SHP77 (cell line): ENCODE measurements at regions not wholly inside any gene's neighbourhood (a gene's known extent, or its start where the extent isn't known, plus 50 kb on each side); places are given as distances from the start of the nearest gene placed in this dataset.
"Not testable (repeated sequence)": the region's sequence is repeated elsewhere in the genome, so short reads cannot be mapped to it uniquely, and the experiment has no call there.

Source experiments
- DNase-seq, 2 experiments: peaks; one replicate each; lab custom pipeline; 2025; lab: John Stamatoyannopoulos, UW

DNA sequence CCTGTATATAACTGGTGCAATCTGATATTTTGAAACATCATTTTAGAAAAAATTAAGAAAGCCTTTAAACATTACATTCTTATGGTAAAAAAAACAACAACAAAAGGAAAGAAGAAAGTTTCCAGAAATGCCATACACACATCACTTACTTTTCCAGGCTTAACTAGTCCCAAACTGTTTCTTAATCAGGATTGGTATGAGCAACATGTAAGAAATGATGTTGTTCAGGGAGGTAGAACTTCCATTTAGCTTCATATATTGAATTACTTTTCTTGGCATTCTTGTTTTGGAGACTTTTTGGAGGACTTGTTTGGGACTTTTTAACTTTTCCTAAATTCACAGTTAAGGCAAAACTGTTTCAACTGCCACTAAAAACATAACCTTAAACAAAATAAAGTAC is 791.5 kb downstream of the METTL15 start:
- DNase-seq, result no peak

DNA sequence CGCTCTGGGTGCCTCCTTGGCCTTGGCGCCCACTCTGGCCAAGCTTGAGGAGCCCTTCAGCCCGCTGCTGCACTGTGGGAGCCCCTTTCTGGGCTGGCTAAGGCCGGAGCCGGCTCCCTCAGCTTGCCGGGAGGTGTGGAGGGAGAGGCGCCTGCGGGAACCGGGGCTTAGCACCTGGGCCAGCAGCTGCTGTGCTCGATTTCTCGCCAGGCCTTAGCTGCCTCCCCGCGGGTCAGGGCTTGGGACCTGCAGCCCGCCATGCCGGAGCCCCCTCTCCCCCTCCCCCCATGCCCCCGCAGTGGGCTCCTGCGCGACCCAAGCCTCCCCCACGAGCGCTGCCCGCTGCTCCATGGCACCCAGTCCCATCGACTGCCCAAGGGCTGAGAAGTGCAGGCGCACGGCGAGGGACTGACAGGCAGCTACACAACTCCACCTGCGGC is 782.4 kb downstream of the METTL15 start:
- not testable (repeated sequence) for DNase-seq

DNA sequence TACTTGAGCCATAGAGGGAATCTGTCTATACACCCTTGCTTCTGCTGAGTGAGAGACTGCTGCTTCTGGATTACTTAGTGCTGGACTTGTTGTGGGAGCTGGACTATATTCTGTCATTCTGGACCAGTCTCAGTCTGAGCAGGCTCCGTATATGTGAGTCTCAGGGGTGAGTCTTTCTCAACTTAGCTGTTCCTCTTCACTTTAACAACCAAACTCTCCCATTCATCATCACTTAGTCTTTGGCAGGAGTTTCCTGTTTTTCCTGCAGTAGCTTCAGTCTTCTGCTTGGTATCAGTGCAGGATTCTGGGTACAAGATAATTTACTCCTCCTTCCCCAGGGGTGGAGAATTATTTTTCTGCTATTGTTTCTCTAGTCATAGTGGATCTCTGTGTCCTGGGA is 779.5 kb downstream of the METTL15 start:
- DNase-seq, result no peak

DNA sequence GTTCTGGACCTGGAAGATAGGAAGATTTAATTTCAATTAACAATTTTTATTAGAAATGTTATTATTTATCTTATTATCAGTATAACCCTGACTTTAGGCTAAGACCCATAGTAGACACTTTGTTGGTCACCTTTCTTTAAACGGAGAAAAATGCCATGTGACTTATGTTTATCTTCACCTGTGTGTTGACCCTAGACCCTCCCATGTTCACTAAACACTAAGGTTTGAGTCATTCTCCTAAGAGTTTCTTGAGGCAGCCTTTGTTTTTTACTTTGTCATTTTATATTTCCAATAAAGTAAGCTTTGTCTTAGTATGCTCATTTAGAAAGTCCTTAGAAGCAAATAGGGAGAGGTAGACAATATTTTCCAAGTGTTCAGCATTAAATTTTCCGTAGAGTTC is 771.7 kb downstream of the METTL15 start:
- no peak for DNase-seq

DNA sequence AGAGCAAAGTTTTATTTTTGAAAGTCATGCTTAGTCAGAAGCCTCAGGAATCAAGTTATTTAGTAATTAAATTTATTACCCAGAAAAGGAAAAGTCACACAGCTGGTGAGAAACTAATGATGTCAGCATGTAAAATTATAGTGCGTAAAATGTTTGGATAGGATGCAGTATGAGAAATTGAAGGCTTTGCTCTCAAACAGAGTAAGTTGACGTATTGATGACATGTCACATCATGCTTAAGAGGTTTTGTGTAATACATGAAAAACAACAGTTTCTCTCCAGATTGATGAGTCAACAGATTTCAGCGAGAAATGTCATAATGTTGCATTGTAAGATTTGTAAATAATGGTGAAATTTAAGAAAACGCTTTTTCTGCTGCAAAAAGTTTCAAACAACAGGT is 769.8 kb downstream of the METTL15 start:
- no peak for DNase-seq

DNA sequence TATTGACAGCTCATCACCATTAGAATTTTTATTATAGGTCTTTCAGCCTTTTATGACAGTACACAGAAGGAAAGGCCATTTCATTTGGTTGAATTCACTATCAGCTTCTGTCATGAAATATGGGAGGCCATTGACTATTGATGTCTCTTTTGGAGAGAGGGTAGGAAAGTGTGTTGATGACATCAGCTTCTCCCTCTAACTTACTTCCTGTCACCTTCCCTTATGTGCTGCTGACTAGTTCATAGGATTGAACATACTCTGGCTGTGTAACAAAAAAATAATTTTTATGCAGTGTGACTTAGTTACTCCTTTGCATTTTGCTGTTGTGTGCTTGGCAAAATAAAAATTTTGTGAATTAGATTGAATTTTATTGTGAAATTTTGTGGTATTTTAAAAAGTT is 769.2 kb downstream of the METTL15 start:
- no peak for DNase-seq

DNA sequence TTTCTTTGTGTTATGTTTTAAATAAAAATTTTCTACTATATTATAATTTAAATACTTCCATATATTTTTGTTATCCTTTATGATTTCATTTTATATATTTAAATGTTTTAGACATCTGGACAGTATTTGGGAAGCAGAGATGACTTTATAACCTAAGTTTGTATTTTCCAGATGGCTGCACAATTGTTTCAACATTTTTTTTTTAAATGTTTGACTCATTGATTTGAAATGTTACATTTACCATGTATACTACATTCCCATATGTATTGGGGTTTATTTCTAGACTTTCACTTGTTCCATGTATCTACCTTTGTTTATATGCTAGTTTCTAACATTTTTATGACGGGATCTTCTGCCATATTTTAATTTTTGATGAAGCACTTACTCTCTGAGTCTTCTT is 766.5 kb downstream of the METTL15 start:
- no peak for DNase-seq

DNA sequence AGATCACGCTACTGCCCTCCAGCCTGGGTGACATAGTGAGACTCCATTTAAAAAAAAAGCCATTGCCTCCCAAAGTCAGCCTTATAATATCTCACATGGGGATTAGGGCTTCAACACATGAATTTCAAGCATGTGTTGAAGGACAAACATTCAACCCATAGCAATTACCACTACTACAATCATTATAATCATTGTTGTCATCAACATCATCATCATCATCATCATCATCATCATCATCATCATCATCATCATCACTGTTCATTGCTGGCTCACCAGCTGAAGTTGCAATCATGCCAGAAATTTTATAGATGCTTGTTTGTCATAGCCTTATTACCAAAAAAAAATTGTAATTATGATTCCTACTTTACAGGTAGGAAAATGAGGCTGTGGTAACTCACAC is 762.9 kb downstream of the METTL15 start:
- no peak for DNase-seq

DNA sequence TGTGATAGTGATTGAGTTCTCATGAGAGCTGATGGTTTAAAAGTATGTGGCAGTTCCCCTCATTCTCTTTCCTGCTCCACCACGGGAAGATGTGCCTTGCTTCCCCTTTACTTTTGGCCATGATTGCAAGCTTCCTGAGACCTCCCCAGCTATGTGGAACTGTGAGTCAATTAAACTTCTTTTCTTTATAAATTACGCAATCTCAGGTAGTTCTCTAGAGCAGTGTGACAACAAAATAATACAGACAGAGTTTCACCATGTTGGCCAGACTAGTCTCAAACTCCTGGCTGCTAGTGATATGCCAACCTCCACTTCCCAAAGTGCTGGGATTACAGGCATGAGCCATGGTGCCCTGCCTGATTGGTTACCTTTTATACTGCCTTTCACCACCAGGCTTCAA is 755.2 kb downstream of the METTL15 start:
- DNase-seq, result no peak

DNA sequence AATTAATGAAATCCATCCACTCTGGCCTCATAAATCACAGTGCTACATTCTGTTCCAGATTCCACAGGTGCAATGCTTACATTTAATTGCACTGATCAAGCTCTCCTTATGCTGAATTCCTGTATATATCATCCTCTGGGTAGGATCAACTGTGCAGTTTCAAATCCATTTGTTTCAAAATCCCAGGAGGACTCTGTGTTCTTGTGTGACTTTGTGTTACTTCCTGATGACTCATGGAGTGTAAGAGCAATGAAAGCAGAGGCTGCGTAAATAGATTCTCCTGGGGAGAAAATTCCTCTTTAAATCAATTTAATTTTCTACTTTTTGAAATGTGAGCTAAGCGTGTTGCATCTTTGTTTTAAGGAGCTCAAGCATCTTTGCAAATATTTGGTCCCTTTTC is 752.7 kb downstream of the METTL15 start:
- DNase-seq, result no peak

DNA sequence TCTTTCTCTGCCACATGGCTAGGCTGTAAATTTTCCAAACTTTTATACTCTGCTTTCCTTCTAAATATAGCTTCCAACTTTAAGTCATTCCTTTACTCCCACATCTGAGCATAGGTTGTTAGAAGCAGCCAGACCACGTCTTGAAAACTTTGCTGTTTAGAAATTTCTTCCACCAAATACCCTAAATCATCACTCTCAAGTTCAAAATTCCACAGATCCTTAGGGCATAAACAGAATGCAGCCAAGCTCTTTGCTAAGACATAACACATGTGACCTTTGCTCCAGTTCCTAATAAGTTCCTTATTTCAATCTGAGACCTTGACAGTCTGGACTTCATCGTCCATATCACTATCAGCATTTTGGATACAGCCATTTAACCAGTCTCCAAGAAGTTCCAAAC is 749.9 kb downstream of the METTL15 start:
- no peak for DNase-seq

DNA sequence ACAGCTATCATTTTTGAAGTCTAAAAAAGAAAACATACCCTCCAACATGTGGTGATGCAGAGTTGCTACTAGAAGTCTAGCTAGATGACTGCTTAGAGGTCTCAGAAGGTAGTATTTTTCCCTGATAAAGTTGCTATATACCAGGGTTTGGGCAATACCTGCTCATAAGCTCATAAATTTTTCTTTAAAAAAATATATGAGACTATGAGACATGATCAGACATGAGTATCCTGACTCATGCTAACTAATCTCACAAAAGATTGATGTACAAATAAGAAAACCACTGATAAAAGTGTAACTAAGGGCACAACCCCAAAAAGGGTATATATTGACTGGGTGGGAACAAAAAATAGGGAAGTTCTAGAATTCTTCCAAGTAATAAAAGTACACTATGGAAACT is 740.9 kb downstream of the METTL15 start:
- DNase-seq, result no peak

DNA sequence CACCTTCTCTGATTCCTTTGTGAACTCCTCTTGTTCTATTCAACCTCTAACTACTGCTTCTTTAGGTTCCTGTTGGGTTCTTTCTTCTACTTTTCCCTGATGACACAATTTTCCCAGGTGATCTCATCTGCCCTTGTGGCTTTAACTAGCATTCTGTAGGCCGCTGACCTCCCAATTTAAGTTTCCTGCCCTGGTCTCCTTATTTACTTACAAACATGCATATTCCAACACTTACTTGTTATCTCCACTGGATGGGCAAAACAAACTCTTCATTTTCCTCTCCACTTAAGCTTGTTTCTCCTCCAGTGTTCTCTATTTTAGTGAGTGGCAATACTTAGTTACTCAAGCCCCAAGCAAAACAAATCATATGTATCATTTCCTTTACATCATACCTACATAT is 734.5 kb downstream of the METTL15 start:
- no peak for DNase-seq

DNA sequence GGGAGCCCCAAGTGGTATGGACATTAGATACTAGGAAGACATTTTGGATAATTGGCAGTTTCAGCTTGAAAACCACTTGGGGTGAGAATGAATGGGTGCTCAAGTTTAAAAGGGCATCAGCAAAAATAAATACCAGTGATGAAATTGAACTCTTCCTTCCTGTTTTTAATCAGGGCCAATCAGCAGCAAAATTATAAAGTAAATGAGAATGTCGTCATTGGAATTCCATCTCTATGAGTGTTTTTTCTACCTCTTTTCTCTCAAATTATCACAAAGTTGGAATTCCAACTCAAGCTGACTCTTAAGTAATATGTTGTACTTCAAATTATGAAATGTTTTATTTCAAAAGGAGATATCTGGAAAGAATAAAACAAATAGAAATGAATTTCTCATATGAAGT is 730.6 kb downstream of the METTL15 start:
- no peak for DNase-seq

DNA sequence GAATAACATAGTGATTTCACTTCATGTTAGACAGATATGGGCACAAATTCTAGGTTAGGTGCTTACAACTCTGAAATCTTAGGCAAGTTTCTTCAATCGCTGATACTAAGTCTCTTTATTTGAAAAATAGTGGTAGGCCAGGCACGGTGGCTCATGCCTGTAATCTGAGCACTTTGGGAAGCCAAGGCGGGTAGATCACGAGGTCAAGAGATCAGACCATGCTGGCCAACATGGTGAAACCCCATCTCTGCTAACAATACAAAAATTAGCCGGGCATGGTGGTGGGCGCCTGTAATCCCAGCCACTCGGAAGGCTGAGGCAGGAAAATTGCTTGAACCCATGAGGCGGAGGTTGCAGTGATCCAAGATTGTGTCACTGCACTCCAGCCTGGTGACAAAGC is 729.4 kb downstream of the METTL15 start:
- DNase-seq, result no peak

DNA sequence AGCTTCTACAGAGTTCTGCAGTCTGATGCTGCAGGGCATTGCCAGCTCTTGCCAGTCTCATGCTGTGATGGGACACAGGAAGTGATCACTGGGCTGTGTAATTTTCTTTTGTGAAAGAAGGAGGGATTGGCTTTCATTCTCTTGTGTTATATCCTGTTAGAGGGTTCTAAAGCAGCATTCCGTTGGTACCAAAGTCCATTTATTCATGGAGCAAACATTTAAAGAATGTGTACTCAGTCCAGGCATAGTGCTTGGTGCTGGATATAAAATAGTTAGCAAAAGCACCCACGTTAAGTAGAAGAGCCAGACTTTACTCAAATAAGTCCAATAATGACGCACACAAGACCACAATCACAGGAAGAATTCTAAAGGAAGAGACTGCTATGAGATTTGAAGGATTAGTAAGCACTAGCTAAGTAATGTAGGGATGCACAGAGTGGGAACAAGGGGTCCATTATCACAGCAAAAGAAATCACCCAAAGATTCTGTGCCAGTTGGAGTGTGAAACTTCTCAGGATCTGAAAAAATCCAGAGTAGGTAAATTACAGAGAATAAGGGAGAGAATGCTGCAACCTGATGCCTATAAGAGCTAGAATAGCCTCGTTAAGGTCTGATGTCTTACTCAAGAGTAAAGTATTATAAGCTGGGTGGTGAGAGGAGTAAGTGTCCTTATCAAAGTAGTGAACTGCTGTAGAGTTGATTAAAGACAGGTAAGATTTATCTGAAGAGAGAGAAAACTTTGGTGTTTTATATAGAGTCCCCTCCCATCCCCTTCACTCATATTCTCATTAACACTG is 728.3 kb downstream of the METTL15 start:
- DNase-seq, result no peak

DNA sequence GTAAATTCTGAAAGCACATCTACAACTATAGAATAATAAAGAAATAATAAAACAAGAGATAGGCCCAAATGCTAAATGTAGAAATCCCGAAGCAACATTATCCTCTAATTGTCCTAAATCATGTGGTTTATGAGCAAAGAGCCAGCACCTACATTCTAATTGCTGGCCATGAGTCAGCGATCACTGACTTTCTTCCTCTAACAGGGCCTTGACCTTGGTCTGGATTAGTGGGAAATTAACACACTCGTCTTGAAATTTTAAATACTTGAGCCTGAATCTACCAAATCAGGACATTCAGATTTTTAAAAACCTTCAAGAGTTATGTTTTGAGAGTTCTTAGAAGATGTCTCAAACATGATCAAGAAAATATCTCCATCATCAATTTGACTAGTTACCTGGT is 727.6 kb downstream of the METTL15 start:
- no peak for DNase-seq

DNA sequence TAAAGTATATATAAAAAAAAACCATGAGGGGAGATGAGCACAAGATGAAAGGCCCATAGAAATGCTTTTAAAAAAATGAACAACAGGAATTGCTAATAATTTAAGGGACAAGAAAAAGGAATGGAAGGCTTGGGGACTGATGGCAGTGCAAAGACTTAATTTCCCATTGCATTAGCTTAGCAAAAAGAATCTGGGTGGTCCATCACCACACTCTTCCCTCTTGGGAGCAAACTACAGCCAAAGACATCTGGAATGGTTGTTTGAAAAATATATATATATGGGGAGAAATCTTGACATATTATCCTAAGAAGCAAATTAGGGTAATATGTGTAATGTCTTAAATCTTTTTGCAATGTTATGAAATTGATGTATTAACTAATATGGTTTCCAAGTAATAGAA is 727.1 kb downstream of the METTL15 start:
- no peak for DNase-seq

DNA sequence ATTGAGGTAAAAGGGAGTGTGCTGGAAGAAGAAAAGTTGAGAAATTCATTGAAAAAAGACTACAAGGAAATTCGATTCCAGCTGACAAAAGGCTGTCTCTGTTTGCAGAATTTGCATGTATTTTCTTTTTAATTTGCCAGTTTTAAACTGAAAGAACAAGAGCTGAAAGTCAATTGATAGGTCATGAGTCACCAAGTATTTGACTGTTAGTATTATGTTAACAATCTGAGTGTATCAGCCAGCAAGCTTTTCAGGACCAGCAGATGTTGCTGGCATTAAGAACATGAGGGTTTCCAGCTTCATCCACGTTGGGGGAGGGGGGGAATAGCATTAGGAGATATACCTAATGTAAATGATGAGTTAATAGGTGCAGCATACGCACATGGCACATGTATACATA is 726.7 kb downstream of the METTL15 start:
- no peak for DNase-seq

DNA sequence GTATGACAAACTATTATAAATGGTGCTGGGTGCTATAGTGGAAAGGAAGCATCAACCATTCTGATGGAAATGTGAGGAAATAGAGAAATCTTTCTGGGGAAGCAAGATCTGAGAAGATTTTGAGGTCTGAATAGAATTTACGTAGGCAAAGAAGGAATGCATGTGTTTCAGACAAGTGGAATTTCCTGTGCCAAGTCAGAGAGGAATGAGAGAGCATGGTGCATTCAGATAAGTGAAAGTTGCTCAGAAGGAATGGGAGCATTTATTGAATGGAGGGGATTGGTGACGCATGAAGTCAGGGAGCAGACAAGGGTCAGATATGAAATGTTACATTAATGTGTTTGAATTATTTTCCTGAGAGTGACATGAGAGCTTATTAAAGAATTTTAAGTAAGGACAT is 725.5 kb downstream of the METTL15 start:
- no peak for DNase-seq

DNA sequence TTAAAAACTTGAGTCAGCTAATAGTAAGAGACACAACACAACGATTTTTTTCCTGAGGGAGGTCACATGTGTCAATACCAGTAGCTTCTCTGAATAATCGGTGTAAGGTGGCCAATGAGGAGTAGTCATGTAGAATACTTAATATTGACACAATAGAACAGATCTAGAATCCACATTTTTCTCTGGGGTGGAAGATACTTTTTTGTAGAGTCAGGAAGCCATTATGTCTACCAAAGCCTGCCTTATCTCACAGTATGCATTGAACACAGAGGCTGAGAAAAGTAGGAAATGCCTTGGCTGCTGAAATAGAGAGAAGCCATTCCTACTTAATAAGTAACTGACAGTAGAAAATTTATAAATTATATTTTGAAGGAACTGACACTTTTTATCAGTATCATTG is 725.0 kb downstream of the METTL15 start:
- no peak for DNase-seq

DNA sequence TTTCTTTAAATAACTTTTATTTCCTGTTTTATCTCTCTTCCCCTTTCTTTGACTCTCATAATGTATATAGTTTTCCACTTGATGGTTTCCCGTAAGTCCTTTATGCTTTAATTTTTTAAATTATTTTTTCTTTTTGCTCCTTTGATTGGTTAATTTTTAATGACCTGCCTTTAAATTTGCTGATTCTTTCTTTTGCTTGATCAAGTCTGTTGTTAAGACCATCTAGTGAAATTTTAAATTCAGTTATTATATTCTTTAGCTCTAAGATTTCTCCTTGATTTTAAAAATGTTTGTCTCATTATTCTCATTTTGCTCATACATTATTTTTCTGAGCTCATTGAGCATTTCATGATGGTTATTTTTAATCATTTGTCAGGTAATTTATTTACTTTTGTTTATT is 718.6 kb downstream of the METTL15 start:
- DNase-seq, result no peak

DNA sequence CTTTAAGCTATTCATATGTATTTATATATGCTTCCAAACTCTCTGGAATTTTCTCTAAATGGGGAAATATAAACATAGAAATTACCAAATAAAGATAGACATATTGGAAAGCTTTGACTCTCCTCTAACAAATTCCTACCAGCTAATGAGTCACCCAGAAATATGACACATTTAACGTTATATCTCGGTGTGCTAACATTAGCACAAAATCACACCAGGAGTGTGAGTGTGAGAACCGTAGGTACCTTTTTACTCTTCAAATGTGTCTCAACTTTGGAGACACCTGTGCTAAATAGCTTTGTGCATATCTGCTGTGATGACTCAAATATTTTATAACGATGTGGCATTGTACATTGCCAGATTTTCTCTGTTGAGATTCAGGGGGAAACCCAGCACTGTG is 714.4 kb downstream of the METTL15 start:
- no peak for DNase-seq

DNA sequence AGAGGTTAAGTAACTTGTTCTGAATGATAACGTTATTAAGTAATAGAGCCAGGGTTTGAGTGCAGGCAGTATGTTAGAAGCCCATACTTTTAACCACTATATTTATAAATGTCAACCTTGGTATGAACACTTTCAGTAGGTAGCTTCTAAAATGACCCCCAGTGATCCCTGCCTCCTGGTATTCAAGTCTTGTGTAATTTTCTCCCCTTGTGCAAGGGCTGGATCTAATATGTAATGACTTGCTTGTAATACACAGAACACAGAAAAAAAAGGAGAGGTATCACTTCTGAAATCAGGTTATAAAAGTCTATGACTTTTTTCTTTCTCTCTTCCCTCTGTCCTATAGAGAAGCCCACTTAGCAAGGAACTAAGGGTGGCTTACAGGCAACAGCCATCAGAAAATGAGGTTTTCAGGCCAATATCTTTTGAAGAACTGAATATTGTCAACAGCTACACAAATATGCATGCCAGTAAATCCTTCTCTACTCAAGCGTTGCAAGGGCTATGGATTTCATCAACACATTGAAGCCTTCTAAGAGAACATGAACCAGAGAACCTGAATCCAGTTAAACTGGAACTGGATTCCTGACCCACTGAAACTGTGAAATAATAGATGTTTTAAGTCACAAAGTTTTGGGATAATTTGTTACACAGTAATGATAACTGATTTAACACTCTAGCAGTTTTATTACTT is 712.3 kb downstream of the METTL15 start:
- DNase-seq, result no peak
